Testis (tissue), 2 donors: ENCODE measurements at regions not wholly inside any gene's neighbourhood (a gene's known extent, or its start where the extent isn't known, plus 50 kb on each side); places are given as distances from the start of the nearest gene placed in this dataset.

Experiments
- DNase-seq: peaks from one replicate; pipeline ENCODE4 v3.0.0-alpha.2; 2019
- H3K27ac ChIP-seq, 2 donors: fragments of 200-600 bp; sonication (generic); one replicate each; pipeline ENCODE4 v1.5.1; 2019
- H3K27me3 ChIP-seq: fragments of 200-600 bp; sonication (generic); one replicate; pipeline ENCODE4 v1.5.1; 2019
- H3K36me3 ChIP-seq: fragments of 200-600 bp; sonication (generic); one replicate; pipeline ENCODE4 v1.5.1; 2017; ENCODE audit warnings: low read depth; ENCODE audit errors: missing control alignments
- H3K4me1 ChIP-seq: fragments of 200-600 bp; sonication (generic); one replicate; pipeline ENCODE4 v1.5.1; 2019
- H3K4me3 ChIP-seq, 2 donors: fragments of 200-600 bp; sonication (generic); one replicate each; pipeline ENCODE4 v1.5.1; 2017 to 2019
- H3K9me3 ChIP-seq: fragments of 200-600 bp; sonication (generic); one replicate; pipeline ENCODE4 v1.5.1; 2017
- CTCF ChIP-seq, 3 experiments: fragments of 450-650 bp in 2 of 3; fragments of 200-600 bp in 1 of 3; sonication (generic) in 1 of 3; IDR thresholded peaks; one replicate each; pipeline ENCODE4 v1.5.1; 2016 to 2019; ENCODE audit warnings: antibody characterized with exemption in 3 of 3, mild to moderate bottlenecking in 2 of 3, moderate library complexity in 1 of 3
- POLR2A ChIP-seq: fragments of 450-650 bp; IDR thresholded peaks from one replicate; pipeline ENCODE4 v1.6.1; 2017; ENCODE audit warnings: antibody characterized with exemption, mild to moderate bottlenecking, moderate library complexity
- WGBS, 2 donors: methylation state at CpG; one replicate each; pipeline ENCODE4 v1.1.5; 2018; 5-methylcytosine and 5-hydroxymethylcytosine counted together
- intact Hi-C: fragments of 100-400 bp; cut with DNase I; formaldehyde crosslinking; loops from one replicate; pipeline ENCODE4 v1.15.1; 2023; ENCODE audit warnings: low total_unique reads

- no peak for DNase-seq
- Histone ChIP-seq H3K27ac (no peak overlapping the region), H3K4me1 (no peaks in the 10 kb centered on the region), H3K36me3 (no peaks in the 10 kb centered on the region), H3K9me3 (no peaks in the 10 kb centered on the region), H3K27me3 (no peaks in the 10 kb centered on the region), H3K4me3 (no peak overlapping the region)
- 56 to 61% methylated on average over 12 of the region's 12 CpGs for WGBS, 2 donors
- intact Hi-C loops: no loop called here
- TF ChIP-seq POLR2A: no peak
- TF ChIP-seq CTCF (IDR thresholded peaks at IDR 0.05): no peak
These were observed 392.1 kb upstream of the SALL1 start for GRCh38 chr16:51542981-51543815.

GRCh38 chr16:51540259-51540658 lies 389.2 kb upstream of the SALL1 start:
- 72 to 75% methylated on average over 2 of the region's 2 CpGs for WGBS, 2 donors
- no peak for DNase-seq
- no peaks in the 10 kb centered on the region for H3K4me1 ChIP-seq
- H3K27me3 ChIP-seq: no peaks in the 10 kb centered on the region
- no peak for TF ChIP-seq POLR2A
- TF ChIP-seq CTCF (IDR thresholded peaks at IDR 0.05): no peak
- no peaks in the 10 kb centered on the region for H3K9me3 ChIP-seq
- no peaks in the 10 kb centered on the region for H3K36me3 ChIP-seq
- no peak overlapping the region for H3K4me3 ChIP-seq
- intact Hi-C loops: no loop called here
- no peak overlapping the region for H3K27ac ChIP-seq

- H3K9me3 ChIP-seq: no peaks in the 10 kb centered on the region
- WGBS, 2 donors: 39 to 41% methylated on average over 7 of the region's 7 CpGs
- H3K36me3 ChIP-seq: no peaks in the 10 kb centered on the region
- no peaks in the 10 kb centered on the region for H3K27me3 ChIP-seq
- intact Hi-C loops: no loop called here
- DNase-seq: no peak
- no peak overlapping the region for H3K27ac ChIP-seq
- TF ChIP-seq POLR2A (no peak), CTCF (IDR thresholded peaks at IDR 0.05) (no peak)
- no peak overlapping the region for H3K4me3 ChIP-seq
- H3K4me1 ChIP-seq: no peaks in the 10 kb centered on the region
These were observed 387.8 kb upstream of the SALL1 start for GRCh38 chr16:51538707-51539498.

- Histone ChIP-seq H3K4me3 (no peak overlapping the region), H3K36me3 (no peaks in the 10 kb centered on the region), H3K9me3 (no peaks in the 10 kb centered on the region), H3K27ac (no peak overlapping the region), H3K4me1 (no peaks in the 10 kb centered on the region), H3K27me3 (no peaks in the 10 kb centered on the region)
- intact Hi-C loops: no loop called here
- TF ChIP-seq POLR2A: no peak
- no peak for TF ChIP-seq CTCF (IDR thresholded peaks at IDR 0.05)
- no peak for DNase-seq
- 61 to 74% methylated on average over 11 of the region's 11 CpGs for WGBS, 2 donors
These were observed 384.5 kb upstream of the SALL1 start for GRCh38 chr16:51535591-51535990.
